Daoy (cell line): ENCODE measurements at regions not wholly inside any gene's neighbourhood (a gene's known extent, or its start where the extent isn't known, plus 50 kb on each side); places are given as distances from the start of the nearest gene placed in this dataset.
A peak's percentile ranks its signal among the peaks of the same experiment; 100 is the strongest.
"Not testable (repeated sequence)": the region's sequence is repeated elsewhere in the genome, so short reads cannot be mapped to it uniquely, and the experiment has no call there.

Experiments
- DNase-seq: peaks from one replicate; pipeline ENCODE4 v3.0.0-alpha.2; 2015; ENCODE audit warnings: low read depth

GRCh38 chr11:26896719-26897118, 97.2 kb upstream of the FIBIN start:
- no peak for DNase-seq

GRCh38 chr11:26898799-26899198, 95.1 kb upstream of the FIBIN start:
- no peak for DNase-seq

- DNase-seq: no peak
Observed at GRCh38 chr11:26901162-26901561, 92.8 kb upstream of the FIBIN start.

DNA sequence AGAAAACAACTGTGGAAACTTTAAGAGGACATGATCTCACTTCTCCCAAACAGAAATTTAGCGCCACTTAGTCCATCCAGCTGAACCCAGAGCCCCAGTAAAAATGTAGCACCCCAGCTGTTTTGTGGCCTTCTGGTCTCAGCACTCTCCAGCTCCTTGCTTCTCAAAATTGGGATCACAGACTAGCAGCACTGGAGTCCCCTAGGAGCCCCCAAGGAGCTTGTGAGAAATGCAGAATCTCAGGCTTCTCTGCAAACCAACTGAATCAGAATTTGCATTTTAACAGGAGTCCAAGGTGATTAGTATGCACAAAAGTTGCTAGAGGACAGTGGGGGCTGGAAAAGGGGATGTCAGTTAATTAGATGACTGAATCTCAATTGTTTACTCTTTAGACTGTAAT, 89.8 kb upstream of the FIBIN start:
- no peak for DNase-seq

- DNase-seq: no peak
Observed at GRCh38 chr11:26904801-26905200, 89.1 kb upstream of the FIBIN start.

DNA sequence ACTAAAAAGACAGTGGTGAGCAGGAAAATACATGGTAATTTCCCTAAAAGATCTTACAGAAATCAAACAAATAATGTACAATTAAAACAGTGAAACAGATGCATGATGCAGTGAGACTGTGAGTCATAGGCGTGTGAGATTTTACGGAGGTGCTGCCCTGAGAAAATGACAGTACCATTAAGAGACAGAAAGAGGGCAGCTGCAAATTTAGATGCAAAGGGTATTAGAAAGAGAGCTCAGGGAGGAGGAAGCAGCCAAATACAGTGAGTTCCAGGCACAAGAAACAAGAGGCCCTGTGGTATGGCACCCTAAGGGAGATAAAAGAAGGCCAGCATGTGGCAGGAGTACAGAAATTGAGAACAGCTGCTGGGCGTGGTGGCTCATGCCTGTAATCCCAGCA, 88.5 kb upstream of the FIBIN start:
- DNase-seq: peak; percentile 8

DNA sequence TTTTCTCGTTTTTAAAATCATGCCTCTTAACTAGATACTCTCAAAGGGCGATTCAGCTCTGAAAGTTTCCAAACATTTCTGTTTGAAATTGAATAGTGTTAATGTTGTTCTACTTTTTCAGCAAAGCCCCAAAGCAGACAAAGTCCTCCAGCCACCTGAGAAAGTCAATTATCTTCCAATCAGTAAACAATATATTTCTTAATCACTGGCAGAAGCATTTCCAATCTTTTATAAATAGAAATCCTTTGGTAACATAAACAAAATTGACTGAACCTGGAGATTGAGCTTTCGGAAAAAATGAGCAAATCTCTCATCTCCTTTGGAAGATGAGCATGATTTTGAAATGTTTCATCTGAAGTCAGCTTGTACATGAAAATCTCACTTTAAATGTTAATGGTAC, 84.4 kb upstream of the FIBIN start:
- no peak for DNase-seq

DNA sequence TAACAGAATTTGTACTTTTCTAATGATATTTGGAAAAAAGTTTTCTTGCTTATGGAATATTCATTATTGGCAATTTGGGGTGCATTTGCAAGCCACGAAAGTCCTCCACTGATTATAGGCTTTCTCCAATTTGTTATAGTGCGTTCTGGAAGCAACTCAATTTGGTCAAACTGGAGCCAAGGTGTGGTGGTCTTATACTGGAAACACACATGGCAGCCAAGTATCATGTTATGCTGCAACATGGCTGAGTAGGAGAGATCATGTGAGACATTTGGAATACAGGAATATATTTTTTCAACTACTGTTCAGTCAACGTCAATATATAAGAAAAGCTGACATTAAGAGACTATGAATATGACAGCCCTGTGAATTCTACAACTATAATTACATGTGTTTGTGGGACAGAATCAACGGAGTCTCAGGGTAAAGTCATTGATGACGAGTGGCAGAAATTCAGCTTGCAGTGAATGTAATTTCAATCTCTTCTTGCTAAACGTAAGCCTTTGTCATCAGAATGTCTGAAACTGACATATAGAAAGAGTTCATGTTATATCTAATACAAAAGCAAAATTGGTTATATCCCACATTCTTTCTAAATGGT, 83.8 kb upstream of the FIBIN start:
- no peak for DNase-seq

DNA sequence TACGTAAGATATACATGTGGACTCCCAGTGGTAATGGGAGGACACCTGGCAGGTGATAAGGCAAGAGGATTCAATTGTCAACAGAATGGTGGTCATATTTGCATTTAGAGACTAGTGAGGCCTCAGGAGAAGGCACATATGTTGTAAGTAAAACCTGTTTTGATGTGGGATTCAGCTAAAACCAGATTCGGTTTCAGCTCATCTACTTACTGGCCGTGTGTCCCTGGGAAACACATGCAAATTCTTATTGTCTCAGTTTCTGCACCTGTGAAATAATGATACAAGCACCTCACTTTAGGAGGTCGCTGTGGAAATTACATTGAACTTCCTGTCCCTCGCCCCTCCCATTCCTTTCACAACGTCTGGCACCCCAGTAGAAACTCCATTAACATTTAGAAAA, 78.9 kb upstream of the FIBIN start:
- DNase-seq: no peak

DNA sequence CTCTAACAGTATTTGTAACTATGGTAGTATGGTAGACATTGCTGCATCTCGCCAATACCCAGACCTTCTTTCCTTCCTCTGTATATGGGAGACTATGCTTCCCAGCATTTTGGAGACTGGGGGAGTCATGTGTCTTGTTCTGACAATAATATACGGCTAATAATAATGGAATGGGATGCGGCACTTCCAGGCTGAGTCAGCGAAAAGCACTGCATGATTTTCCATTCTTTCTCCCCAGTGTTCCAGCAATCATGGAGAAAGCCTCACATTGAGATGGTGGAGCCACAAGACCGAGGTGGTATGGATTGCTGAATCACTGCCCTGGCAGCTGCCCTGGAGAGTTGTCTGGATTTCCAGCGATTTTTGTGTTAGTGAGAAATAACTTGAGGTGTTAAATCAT, 77.1 kb upstream of the FIBIN start:
- DNase-seq: no peak

GRCh38 chr11:26928582-26928981, 65.3 kb upstream of the FIBIN start:
- no peak for DNase-seq

- no peak for DNase-seq
Observed at GRCh38 chr11:26929806-26930517, 64.0 kb upstream of the FIBIN start.

GRCh38 chr11:26930518-26931247, 63.2 kb upstream of the FIBIN start:
- DNase-seq: no peak

DNA sequence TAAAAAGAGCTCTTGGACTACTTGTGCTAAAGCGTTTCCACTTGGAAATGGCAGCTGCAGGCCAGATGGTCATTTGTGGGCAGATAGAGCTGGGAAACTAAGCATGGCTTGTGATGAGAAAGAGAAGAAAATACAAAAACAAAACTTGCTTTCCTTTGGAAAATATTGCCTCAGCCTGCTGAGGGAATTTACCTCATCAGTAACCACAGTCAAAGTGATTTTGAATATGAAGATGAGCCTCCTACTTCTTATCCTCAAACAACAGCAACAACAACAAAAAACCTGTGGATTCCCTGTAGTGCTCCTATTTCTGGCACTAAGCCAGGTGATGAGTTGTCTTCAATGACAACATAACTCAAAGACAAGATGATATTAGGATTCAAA, 62.7 kb upstream of the FIBIN start:
- DNase-seq: no peak

GRCh38 chr11:26931881-26932280, 62.0 kb upstream of the FIBIN start:
- no peak for DNase-seq

- DNase-seq: no peak
Observed at GRCh38 chr11:26936109-26936508, 57.8 kb upstream of the FIBIN start.

- no peak for DNase-seq
Observed at GRCh38 chr11:26937386-26937785, 56.5 kb upstream of the FIBIN start.

DNA sequence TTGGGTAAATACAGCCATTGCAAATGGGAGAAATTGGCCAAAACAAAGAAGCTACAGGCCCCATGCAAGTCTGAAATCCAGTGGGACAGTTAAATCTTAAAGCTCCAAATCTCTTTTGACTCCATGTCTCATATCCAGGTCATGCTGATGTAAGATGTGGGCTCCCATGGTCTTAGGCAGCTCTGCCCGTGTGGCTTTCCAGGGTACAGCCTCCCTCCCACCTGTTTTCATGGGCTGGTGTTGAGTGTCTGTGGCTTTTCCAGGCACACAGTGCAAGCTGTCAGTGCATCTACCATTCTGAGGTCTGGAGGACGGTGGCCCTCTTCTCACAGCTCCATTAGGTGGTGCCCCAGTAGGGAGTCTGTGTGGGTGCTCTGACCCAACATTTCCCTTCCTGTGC, 53.4 kb upstream of the FIBIN start:
- not testable (repeated sequence) for DNase-seq

- DNase-seq: no peak
Observed at GRCh38 chr11:26942356-26942755, 51.6 kb upstream of the FIBIN start.

GRCh38 chr11:26943636-26944035, 50.3 kb upstream of the FIBIN start:
- DNase-seq: no peak
